ENCODE measurements at regions not wholly inside any gene's neighbourhood (a gene's known extent, or its start where the extent isn't known, plus 50 kb on each side); places are given as distances from the start of the nearest gene placed in this dataset.

GRCh38 chr20:11867291-11867919 is 50.3 kb upstream of the BTBD3 start:
- no peak for DNase-seq (ENCODE audit: low read depth in 2 of 2)
